GM21619 (cell line): ENCODE measurements at regions not wholly inside any gene's neighbourhood (a gene's known extent, or its start where the extent isn't known, plus 50 kb on each side); places are given as distances from the start of the nearest gene placed in this dataset.

Experiments used
- ATAC-seq: cut with Tn5 transposase; IDR thresholded peaks from one replicate; pipeline ENCODE4 v1.9.1; 2021; ENCODE audit not compliant: unreplicated experiment

DNA sequence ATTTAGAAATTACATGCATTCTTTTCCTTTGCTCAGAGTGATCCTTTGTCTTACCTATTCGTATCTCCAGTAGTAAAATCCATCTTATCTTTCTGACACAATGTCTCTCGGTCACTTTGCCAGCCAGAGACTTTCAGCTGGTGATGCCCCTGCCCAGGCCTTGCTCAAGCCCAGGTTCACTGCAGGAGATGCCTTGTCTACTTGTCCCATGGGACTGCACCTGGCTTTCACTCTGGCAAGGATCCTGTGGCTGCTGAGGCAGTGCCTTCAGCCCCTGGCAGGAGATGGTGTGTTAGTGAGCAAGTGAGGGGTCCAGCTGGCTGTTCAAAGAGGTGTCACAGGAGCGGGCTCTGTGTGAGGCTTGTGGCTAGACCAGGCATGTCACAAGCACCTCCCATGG, 1268.9 kb downstream of the OTOL1 start:
- ATAC-seq, result no peak

DNA sequence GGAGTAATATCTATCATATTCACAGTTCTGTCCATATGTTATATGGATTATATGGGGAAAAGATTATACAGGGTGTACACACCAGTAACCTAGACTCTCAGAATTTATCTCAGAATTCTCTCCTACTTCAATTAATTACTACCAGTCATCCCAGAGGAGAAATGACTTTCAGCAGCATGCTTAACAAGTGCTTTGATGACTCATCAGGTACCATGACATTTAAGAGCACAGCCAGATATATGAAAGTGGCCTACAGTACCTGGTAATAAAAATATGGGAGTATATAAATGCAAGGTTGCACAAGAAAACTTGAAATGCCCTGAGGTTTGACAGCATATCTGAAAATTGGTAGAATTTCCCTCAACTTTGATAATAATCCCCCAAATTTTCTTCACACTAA, 1273.0 kb downstream of the OTOL1 start:
- no peak for ATAC-seq

DNA sequence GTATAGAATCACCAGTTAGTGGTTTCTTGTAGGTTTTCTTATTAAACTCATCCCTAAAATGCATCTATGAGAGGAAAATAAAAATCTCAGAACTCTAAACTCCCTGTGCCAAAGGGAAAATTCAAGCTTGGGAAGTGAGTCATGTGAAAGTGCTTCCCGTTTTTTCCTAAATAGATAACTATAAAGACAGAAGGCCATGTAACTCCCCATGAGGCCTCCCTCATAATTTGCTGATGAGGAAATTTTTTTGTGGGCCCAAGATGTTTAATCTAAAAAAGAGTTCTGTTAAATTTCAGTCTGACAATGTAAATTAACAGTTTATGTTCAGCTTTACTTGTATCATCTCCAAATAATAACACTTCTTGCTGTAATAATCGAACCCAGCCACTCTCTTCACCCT, 1273.9 kb downstream of the OTOL1 start:
- no peak for ATAC-seq

DNA sequence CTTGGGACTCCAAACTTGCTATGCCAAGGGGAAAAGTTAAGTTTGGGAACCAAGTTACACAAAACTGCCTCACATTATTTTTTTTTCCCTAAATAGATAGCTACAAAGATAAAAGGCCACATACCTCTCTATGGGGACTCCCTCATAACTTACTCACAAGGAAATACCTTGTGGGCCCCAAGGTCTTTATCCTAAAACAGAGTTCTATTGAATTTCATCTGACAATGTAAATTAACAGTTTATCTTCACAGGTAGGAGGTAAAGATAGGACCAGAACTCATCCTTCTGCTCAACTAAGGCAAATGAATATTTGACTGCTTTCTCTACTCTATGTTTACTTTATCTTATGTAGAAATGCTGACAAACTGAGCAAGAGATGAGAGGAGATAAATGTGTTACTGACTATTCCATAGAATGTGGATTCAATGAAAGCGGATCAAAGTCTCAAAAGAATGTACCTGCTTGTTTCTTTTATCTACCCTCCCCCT, 1278.0 kb downstream of the OTOL1 start:
- ATAC-seq, result no peak

DNA sequence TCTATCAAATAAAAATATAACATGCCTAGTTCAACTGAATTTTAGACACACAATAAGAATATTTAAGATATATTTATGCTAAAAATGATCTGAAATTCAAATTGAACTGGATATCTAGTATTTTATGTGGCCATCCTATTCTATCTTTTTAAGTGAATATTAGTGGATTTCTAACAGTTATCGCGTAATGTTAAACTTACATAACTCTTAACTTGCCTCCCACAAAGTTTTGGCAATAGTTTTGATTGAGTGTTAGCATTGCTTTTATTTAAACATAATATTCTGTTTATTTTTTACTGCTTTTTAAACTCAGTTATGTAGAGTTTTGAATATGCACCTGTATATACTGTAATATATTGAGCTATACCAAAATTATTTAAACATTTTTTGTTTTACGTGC, 1279.5 kb downstream of the OTOL1 start:
- ATAC-seq, result no peak

DNA sequence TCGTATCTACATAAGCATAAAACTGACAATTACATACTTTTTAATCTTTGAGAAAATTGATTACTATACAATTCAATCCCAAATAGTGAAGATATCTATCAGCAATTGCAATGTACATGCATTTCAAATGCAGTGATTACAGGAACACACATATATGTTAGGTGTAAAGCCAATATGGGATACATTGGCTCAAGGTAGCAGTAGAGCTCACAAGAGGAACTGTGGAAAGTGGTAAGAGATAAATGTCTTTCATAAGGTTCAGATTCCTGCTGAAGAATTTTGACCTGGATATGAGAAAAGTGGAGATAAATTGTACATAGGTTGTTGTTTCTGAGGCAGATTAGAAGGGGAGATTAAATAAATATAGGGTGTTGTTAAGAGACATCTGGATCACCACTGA, 1280.5 kb downstream of the OTOL1 start:
- ATAC-seq, result no peak

DNA sequence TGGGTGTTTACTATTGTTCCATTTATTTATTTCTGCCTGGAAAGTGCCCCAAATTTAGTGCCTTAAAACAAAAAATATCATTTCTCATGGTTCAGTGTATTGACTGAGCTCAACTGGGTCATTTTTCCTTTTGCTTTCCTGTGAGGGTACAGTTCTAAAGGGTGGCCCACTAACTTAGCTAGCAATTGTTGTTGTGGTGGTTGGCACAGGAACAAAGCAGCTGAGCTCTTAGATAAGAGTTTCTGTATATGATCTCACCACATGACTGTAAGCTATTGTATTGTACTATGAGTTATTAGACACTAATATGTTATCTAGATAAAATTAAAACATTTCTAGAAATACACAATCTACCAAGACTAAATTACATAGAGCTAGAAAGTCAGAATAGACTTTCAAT, 1283.7 kb downstream of the OTOL1 start:
- ATAC-seq, result no peak

DNA sequence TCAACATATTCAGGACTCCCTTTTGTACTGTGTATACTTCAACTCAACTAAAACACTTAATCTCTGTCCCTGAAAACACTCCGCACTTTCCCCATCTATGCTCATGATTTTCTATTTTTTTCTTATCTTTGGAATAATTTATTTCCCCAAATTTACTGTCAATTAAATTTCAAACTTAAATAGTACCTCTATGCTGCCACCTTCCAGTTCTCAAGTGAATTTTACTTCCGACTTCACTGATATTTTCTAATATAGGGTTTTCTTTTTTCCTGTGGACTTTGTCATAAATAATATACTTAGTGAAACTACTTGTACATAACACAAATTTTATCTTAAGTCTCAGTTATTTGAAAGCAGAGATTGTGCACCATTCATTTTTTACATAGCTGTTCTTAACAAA, 1303.3 kb downstream of the OTOL1 start:
- ATAC-seq, result no peak

DNA sequence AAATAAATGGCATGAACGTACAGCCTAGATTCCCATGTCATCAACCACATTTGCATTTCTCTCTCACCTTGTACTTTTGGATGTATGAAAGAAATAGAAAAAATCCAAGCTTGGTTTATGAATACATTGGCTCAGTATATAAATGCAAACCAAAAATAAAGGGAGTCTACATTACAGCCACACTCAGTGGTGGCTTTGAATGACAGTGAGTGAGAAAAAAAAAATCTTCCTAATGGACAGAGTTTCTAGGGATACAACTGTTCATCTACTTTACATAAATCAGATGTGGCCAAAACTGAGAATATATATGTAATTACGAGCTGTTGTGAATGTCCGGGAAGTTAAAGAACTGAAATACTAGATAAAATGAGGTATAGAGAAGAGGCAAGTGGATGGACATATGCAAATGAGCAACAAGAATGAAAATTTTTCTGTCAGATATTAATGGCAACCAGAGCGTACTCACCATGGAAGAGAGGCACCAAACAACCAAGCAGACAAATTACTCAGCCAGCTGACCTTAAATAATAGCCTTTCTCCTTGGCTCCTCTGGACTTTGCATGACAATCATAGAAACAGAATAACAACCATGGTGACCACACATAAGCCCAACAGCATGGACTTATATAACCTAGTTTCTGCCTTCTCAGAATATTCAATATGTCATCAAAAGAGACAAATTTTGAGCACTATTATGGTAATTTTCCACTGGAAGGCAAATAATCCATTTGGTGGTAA, 1305.8 kb downstream of the OTOL1 start:
- no peak for ATAC-seq

DNA sequence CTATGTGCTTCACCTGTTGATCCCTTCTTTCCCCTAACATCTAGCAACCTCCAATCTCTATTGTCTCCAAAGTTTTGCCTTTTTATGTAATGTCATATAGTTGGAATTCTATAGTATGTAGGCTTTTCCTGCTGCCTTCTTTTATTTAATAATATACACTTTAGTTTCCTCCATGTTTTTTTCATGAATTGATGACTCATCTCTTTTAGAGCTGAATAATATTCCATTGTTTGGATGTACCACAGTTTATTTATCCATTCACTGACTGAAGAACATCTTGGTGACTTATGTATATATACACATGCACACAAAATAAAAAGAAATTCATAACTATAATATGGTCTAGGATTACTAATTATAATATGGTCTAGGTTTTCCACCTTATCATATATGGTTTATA, 1314.2 kb downstream of the OTOL1 start:
- no peak for ATAC-seq

DNA sequence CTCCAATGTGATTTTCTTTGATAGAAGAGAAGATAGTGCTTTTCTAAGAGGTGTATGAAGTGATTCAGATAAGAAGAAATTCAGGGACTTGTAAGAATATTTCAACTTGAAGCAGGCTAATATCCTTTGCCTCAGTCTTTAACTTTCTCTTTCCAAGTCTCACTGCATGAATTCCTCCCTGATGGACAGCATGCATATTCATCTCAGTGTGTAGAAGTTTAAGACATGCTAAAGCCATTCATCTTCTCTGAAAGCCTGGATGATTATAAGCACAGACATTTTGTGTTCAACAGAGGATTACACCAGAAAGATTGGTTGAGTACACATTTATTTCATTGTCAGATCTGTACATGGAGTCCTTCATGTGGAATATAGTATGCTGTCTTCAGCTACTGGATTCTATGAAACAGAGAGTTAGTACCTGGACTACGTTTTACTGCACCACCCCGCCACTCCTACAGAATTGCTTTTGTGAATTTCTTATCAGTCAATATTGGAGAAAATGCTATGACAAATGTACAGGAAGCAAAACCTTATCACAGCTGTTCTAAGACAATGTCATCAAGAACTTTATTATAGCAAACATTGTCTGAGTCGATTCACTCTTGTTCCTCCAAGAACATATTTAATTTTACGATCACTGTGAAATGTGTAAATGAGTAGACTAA, 1346.1 kb downstream of the OTOL1 start:
- no peak for ATAC-seq

DNA sequence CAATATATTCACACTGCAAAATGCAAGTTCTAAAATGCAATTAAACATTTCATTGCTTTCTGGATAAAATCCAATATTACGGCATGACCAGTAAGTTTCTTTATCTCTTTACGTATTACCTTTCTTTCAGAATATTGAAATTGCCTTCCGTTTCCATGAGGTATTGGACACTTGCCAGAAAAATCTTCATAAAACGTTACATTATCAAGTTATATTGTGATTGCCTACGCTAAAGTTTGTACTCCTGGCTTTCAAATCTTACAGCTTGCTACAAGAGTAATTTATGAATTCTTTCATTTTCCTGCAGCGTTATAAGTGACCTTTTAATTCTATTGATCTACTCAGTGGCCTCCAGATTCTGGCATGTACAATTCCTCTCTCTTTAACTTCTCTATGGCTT, 1349.3 kb downstream of the OTOL1 start:
- ATAC-seq, result no peak

DNA sequence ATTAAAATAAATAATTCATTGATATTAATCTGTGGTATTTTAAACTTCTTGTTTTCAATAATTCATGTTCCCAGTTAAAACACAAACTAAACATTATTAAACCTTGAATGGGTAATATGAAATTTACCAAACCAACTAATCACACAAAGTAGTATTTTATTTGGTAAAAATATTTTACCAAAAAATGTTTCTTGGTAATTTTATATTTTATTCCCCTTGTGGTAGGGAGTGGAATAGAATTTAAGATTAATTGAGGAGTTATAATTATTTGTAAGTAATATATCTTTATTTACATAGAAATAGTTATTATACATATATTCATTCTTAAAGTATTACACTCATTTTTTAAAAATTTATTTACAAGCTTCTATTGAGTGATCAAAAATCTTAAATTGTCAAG, 1350.9 kb downstream of the OTOL1 start:
- ATAC-seq, result no peak

DNA sequence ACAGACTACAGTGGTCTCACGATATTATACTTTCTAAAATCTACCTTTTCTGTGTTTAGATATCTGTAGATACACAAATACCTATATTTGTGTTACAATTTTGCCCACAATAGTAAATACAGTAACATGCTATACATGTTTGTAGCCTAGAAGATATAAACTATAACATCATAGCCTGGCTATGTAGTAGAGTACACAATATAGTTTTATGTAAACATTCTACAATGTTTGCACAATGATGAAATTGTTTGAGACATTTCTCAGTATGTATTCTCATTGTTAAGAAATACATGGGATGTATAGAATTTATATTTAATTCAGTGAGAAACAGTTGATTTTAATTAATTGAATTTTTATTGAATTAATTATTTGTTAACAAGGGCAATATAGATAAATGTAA, 1367.0 kb downstream of the OTOL1 start:
- no peak for ATAC-seq

DNA sequence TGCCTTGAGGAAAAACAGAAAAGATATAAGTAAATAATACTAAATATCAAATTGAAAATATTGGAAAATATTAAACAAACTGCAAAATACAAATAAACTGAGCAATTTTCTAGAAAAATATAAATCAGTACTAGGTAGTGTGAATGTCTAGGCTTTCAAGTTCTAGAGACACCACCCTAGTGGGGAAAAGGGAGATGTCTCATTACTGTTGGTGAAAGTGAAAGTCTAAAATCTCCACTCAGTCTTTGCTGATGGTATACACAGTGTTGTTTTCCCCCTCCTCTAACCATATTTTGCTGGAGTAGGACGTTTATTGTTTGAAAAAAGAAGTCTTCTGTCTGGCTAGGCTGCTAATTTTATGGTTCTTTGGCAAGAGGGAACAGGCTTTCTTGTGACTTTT, 1368.9 kb downstream of the OTOL1 start:
- ATAC-seq, result no peak

DNA sequence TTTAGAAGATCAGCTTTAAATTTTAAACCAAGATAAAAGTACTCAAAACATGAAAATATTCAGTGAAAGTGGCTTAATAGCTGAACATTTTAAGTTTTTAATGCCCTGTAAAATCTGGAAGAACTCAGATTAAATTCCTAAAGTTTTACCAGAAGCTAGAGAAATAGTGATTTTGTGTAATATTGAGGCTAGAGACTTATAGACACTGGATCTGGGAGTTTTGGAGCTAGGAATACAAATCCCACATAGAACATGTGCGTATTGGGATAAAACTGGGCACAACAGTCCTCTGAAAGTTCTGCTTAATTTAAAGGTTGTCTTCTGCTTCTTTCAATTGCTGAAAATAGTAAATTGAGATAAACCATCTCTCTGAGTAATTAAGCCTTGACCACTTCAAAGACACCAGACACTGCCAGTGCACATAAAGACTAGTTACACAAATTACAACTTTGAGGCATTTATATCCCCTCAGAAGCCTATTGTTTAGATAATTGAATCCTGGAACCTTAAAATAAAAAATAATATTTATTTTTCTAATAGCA, 1382.5 kb downstream of the OTOL1 start:
- no peak for ATAC-seq

DNA sequence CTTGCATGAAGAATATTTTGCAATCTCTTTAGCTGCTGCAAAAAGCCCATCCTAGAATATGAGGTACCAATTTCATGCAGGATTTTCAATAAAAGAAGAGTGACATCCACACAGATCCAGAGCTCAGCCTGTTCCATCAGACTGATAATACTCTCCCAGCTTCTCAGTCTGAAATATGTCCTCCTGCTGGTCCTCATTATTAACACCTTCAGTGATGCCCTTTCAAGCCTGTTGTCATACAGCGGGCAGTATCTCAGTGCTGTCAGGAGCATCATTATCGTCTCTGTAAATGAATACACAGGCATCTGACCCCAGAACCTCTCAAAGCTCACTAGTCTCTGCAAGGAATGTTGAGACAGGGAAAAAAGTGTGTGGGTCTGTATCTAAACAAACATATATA, 1387.8 kb downstream of the OTOL1 start:
- ATAC-seq, result no peak

DNA sequence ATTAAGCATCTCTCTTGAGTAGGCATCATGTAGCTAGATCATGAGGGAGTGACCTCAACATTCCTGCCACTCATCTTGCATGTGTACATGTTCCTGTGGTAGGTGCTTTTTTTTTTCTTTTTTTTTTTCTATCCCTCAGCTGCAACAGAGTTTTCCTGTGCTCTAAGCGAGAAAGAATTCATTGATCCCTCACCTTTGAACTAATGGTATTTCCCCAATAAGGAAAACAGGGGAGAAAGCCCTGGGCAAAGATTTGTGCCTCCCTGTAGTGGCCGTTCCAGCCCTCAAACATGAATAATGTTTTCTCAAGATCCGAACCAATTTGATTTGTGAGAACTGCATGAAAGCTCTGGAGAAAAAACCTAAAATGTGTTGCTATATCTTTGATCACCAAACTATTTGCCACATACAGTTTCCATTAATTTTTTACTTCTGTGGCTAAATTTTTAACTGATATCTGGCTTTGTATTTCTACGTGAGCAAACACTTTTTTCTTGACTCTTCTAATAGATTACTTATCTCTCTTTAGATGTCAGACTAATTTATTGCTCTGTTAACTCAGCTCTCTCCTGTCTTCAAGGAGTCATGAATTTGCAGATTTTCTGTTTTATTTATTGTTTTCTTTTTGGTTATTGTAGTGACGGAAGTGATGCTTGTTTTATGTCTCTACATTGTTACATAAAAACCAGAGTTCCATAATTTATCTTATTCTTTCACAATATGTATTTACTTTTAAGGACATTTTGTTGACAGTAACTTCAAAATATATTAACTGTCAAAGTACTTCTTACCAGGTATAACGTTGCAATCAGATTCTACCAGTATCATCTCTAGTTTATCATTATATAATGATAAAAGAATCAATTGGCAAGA, 1396.5 kb downstream of the OTOL1 start:
- ATAC-seq, result no peak

DNA sequence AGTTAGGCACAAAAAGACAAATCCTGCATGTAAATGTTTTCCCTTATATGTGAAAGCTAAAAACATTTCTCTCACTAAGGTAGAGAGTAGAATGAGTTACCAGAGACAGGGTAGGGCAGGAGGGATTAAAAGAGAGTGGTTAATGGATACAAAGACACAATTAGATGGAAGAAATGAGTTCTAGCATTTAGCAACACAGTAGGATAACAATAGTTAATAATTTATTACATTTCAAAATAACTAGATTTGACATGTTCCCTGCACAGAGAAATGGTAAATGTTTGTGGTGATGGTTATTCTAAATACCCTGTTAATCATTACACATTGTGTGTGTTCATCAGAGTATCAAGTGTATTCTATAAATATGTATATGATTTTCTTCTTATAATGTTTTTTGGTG, 1400.7 kb downstream of the OTOL1 start:
- no peak for ATAC-seq

DNA sequence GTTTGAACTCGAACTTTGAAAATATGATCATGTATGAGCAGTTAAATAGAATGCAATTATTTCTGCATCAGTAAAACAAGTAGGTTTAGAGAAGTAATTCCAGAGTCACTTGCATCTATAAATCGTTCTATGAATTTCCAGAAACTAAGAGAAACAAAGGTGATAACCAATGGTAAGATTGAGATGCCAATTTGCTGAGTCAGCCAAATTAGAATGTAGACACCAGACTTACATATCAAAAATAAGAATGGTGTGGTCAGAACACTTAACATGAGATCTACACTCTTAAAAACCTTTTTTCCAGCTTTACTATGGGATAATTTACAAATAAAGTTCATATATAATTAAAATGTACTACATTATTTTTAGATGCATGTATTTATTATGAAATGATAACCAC, 1435.9 kb downstream of the OTOL1 start:
- ATAC-seq, result no peak

DNA sequence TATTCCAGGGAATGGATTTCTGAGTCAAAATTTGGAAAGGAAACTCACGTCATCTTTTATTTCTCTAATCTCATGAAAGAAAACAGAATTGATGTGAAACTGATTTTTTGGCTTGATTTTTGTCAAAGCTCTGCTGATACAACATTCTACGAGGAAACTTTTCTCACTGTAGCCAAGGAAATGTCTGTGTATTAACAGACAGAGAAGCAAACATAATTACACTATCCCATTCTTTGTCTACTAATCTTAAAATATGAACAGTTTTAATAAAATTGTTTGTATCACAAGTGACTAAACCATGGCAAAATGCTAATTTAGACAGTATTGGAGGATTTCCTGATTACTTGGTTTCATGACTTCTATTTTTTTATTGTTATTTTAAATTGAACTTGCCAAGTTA, 1437.0 kb downstream of the OTOL1 start:
- no peak for ATAC-seq

DNA sequence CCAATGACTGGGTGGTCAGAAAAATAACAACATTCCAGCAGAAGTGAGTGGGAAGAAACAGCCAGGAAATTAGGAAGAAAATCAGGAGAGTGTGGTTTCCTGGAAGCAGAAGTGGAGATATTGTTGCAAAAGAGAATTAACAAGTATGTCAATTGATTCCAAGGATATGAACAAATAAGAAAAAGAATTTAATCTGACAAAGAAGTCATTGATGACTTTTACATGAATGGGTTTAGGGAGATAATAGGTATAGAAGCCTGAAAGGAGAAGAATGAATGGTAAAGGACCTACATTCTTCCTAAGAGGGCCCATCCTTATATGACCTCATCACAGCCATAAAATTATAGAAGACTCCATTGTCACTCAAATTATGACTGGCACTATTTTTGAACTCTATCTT, 1440.1 kb downstream of the OTOL1 start:
- no peak for ATAC-seq
